AG04450 (cell line): ENCODE measurements at regions not wholly inside any gene's neighbourhood (a gene's known extent, or its start where the extent isn't known, plus 50 kb on each side); places are given as distances from the start of the nearest gene placed in this dataset.

Experiments used
- CTCF ChIA-PET: fragments of 300-600, 350-600 bp; formaldehyde crosslinking; extraction: SDS; loops from one replicate; lab custom pipeline; 2022; ENCODE audit warnings: antibody characterized with exemption, inconsistent platforms; lab: Charles Lee
- POLR2A ChIA-PET: fragments of 350-600 bp; formaldehyde crosslinking; extraction: SDS; loops from one replicate; lab custom pipeline; 2021; ENCODE audit warnings: antibody characterized with exemption, inconsistent platforms; lab: Yijun Ruan, JAX
- DNase-seq: peaks from one replicate; pipeline ENCODE4 v3.0.0-alpha.2; 2011; ENCODE audit warnings: low read depth, low spot score
- H3K27ac ChIP-seq: one replicate; pipeline ENCODE4 v1.5.1; 2012; ENCODE audit warnings: low read depth, low read length, control low read depth
- H3K27me3 ChIP-seq: one replicate; pipeline ENCODE4 v1.6.0; 2012; ENCODE audit warnings: low read length; ENCODE audit not compliant: control insufficient read depth, insufficient read depth
- H3K4me3 ChIP-seq: 2 replicates; pipeline ENCODE4 v1.5.1; 2011; ENCODE audit warnings: mild to moderate bottlenecking, low read depth, low read length, control low read depth
- H3K9me3 ChIP-seq: 2 replicates; pipeline ENCODE4 v1.5.1; 2012; ENCODE audit warnings: low read length; ENCODE audit not compliant: control insufficient read depth, insufficient read depth
- CTCF ChIP-seq: IDR thresholded peaks from 2 replicates; pipeline ENCODE4 v1.5.1; 2011; ENCODE audit warnings: low read depth, low read length, control low read depth, inconsistent platforms

GRCh38 chr18:11276678-11277077 is 127.3 kb upstream of the PIEZO2 start:
- DNase-seq = no peak
- ChIA-PET POLR2A (no interaction called here), CTCF (no interaction called here)
- Histone ChIP-seq H3K27ac (no peak overlapping the region), H3K4me3 (no peak overlapping the region), H3K27me3 (peaks cover 2% of the 10 kb centered on the region), H3K9me3 (no peaks in the 10 kb centered on the region)
- no peak for TF ChIP-seq CTCF

- no peak overlapping the region for H3K27ac ChIP-seq
- H3K9me3 ChIP-seq = no peaks in the 10 kb centered on the region
- DNase-seq = no peak
- ChIA-PET POLR2A (interaction anchor here (0.7 kb wide), 1 partner anchor 416 kb away, joined by 3 read pairs; no protein-coding TSS in a partner anchor), CTCF (interaction anchor here (1.4 to 2.2 kb wide), 2 partner anchors 36 to 279 kb away, joined by 3 to 8 read pairs; no protein-coding TSS in a partner anchor)
- no peaks in the 10 kb centered on the region for H3K27me3 ChIP-seq
- no peak overlapping the region for H3K4me3 ChIP-seq
- TF ChIP-seq CTCF = no peak
Measured at GRCh38 chr18:11274144-11274794, 124.9 kb upstream of the PIEZO2 start.

- ChIA-PET CTCF (interaction anchor here (2.2 kb wide), 1 partner anchor 38 kb away, joined by 8 read pairs; no protein-coding TSS in a partner anchor), POLR2A (no interaction called here)
- no peak for DNase-seq
- Histone ChIP-seq H3K9me3 (no peaks in the 10 kb centered on the region), H3K4me3 (no peak overlapping the region), H3K27me3 (no peaks in the 10 kb centered on the region), H3K27ac (no peak overlapping the region)
- no peak for TF ChIP-seq CTCF
Measured at GRCh38 chr18:11272516-11272915, 123.1 kb upstream of the PIEZO2 start.

- H3K9me3 ChIP-seq = no peaks in the 10 kb centered on the region
- H3K27me3 ChIP-seq = no peaks in the 10 kb centered on the region
- no peak overlapping the region for H3K4me3 ChIP-seq
- DNase-seq = no peak
- ChIA-PET POLR2A (no interaction called here), CTCF (no interaction called here)
- H3K27ac ChIP-seq = no peak overlapping the region
- no peak for TF ChIP-seq CTCF
Measured at GRCh38 chr18:11271954-11272353, 122.6 kb upstream of the PIEZO2 start.

GRCh38 chr18:11269257-11269656 is 119.9 kb upstream of the PIEZO2 start:
- no peak for DNase-seq
- no peak overlapping the region for H3K4me3 ChIP-seq
- TF ChIP-seq CTCF = no peak

More at GRCh38 chr18:11269257-11269656, 119.9 kb upstream of the PIEZO2 start:
- Histone ChIP-seq H3K27ac (no peak overlapping the region), H3K27me3 (no peaks in the 10 kb centered on the region), H3K9me3 (no peaks in the 10 kb centered on the region)
- CTCF ChIA-PET = interaction anchor here (1.1 to 1.2 kb wide), 2 partner anchors 250 to 284 kb away, joined by 3 to 5 read pairs; no protein-coding TSS in a partner anchor
- POLR2A ChIA-PET = no interaction called here
